Right ventricle myocardium inferior (tissue), 1 donor: ENCODE measurements at regions not wholly inside any gene's neighbourhood (a gene's known extent, or its start where the extent isn't known, plus 50 kb on each side); places are given as distances from the start of the nearest gene placed in this dataset.
"Not testable (repeated sequence)": the region's sequence is repeated elsewhere in the genome, so short reads cannot be mapped to it uniquely, and the experiment has no call there.

Experiments used
- ATAC-seq: fragments of 200-7000 bp; cut with Tn5 transposase; one replicate; pipeline ENCODE4 v1.9.1; 2020; ENCODE audit warnings: mild to moderate bottlenecking, moderate library complexity
- DNase-seq: peaks from one replicate; pipeline ENCODE4 v3.0.0; 2021; ENCODE audit errors: missing footprints
- intact Hi-C: fragments of 100-400 bp; cut with DNase I; formaldehyde crosslinking; loops from one replicate; pipeline ENCODE4 v1.11.0; 2022
- donor health status: DM: no; HTN: yes; CAD: no; lungs with severe emphysema.

GRCh38 chr4:143819029-143819428, 86.3 kb downstream of the GYPE start:
- ATAC-seq, result no peak
- intact Hi-C loops, result no loop called here

DNA sequence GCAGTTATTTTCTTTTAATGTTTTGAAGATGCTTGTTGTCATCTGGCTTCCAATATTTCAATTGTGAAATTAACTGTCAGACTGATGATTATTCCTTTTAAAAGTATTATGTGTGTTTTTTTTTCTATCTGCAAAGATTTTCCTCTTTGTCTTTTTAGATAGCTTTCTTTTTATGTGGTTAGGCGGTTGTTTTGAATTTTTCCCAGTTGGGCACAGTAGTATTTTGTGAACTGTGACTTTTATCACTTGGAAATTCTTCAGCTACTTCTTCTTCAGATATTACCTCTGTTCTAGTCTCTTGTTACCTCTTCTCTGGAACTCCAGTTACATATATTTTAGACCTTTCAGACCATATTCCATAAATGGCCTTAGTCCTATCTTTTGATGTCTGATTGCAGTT, 87.5 kb downstream of the GYPE start:
- DNase-seq, intact Hi-C loops, ATAC-seq: not testable (repeated sequence)

More at GRCh38 chr4:143819029-143819428, 86.3 kb downstream of the GYPE start:
- no peak for DNase-seq

- intact Hi-C loops, result not testable (repeated sequence)
Observed at GRCh38 chr4:143815375-143815774, 90.0 kb downstream of the GYPE start.

GRCh38 chr4:143813431-143814154, 91.8 kb downstream of the GYPE start:
- ATAC-seq, DNase-seq, intact Hi-C loops: not testable (repeated sequence)

More at GRCh38 chr4:143815375-143815774, 90.0 kb downstream of the GYPE start:
- not testable (repeated sequence) for DNase-seq, ATAC-seq

GRCh38 chr4:143791693-143792092, 91.2 kb upstream of the FREM3 start:
- intact Hi-C loops, ATAC-seq, DNase-seq: not testable (repeated sequence)

DNA sequence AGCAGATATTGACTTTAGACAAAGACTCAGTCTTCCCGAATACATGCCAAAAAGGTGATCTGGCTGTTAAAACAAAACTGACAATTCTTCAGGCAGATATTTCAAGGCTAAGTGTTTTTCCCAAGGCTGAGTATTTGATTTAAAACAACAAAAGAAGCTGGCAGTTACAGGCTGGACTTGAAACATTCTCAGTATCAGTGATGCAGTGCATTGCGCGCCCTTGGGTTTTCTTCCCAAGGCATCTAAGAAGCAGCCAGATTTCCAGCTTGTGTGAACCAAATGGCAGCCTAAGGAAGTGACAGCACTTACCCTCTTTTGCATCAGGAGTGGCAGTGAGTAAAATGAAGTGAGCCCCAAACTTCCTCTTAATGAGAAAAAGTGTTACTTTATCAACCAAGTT, 90.0 kb upstream of the FREM3 start:
- ATAC-seq, DNase-seq, intact Hi-C loops: not testable (repeated sequence)

- intact Hi-C loops, ATAC-seq: not testable (repeated sequence)
Observed at GRCh38 chr4:143789618-143790017, 89.1 kb upstream of the FREM3 start.

DNA sequence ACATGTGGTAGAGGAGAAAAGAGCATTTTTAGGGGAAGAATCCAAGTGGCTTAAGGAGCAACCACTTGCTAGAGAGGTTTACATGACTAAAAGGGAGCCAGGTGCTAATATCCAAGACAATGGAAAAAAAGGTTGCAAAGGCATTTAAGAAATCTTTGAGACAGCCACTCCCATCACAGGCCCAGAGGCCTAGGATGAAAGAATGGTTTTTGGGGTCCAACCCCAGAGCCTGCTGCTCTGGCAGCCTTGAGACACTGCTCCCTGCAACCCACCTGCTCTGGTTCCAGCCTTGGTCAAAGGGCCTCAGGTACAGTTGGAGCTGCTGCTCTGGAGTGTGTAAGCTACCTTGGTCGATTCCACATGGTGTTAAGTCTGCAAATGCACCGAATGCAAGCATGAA, 84.1 kb upstream of the FREM3 start:
- ATAC-seq (no peak), DNase-seq (no peak)
- intact Hi-C loops, result no loop called here

More at GRCh38 chr4:143789618-143790017, 89.1 kb upstream of the FREM3 start:
- DNase-seq, result not testable (repeated sequence)

DNA sequence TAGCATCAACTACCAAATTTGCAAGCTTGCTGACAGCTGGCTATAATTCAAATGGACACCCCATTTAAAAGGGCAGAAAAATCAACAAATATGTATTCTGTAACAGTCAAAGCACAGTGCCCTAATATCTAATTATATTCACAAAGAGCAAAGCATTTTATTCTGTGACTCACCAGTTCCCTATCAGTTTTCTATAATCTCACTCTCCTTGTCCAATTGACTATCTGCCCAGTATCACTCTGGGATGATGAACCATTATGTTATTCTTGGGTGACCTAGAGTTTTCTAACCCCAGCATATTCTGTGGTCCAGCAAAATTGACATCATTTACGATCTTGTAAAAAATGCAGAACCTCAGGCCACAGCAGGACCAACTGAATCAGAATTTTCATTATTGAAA, 82.0 kb upstream of the FREM3 start:
- ATAC-seq, result no peak
- DNase-seq, result no peak
- intact Hi-C loops, result no loop called here

- intact Hi-C loops, result no loop called here
- DNase-seq (no peak), ATAC-seq (peak; percentile 20)
Observed at GRCh38 chr4:143773998-143774895, 73.8 kb upstream of the FREM3 start.

GRCh38 chr4:143771269-143771668, 70.8 kb upstream of the FREM3 start:
- intact Hi-C loops, result no loop called here
- ATAC-seq (no peak), DNase-seq (no peak)

- no peak for DNase-seq
- intact Hi-C loops, result no loop called here
Observed at GRCh38 chr4:143768007-143768591, 67.6 kb upstream of the FREM3 start.

GRCh38 chr4:143763587-143763986, 63.1 kb upstream of the FREM3 start:
- intact Hi-C loops, result no loop called here
- ATAC-seq (no peak), DNase-seq (no peak)

More at GRCh38 chr4:143768007-143768591, 67.6 kb upstream of the FREM3 start:
- ATAC-seq, result no peak

- intact Hi-C loops, result no loop called here
Observed at GRCh38 chr4:143762511-143762910, 62.0 kb upstream of the FREM3 start.

More at GRCh38 chr4:143762511-143762910, 62.0 kb upstream of the FREM3 start:
- no peak for DNase-seq
- no peak for ATAC-seq
